ENCODE measurements at regions not wholly inside any gene's neighbourhood (a gene's known extent, or its start where the extent isn't known, plus 50 kb on each side); places are given as distances from the start of the nearest gene placed in this dataset.
A peak's percentile ranks its signal among the peaks of the same experiment; 100 is the strongest.
"Not testable (repeated sequence)": the region's sequence is repeated elsewhere in the genome, so short reads cannot be mapped to it uniquely, and the experiment has no call there.

GRCh38 chr5:66425842-66426241 is 170.4 kb upstream of the MAST4 start:
- DNase-seq = no peak

- DNase-seq = no peak
Observed at GRCh38 chr5:66426259-66427138, 169.7 kb upstream of the MAST4 start.

GRCh38 chr5:66427139-66427442 is 169.1 kb upstream of the MAST4 start:
- no peak for DNase-seq

GRCh38 chr5:66436721-66437120 is 159.5 kb upstream of the MAST4 start:
- no peak for DNase-seq

- no peak for DNase-seq
Observed at GRCh38 chr5:66438087-66438486, 158.1 kb upstream of the MAST4 start.

- DNase-seq = no peak
Observed at GRCh38 chr5:66438696-66439095, 157.5 kb upstream of the MAST4 start.

GRCh38 chr5:66440202-66440680 is 156.0 kb upstream of the MAST4 start:
- DNase-seq = peak; percentile 62

- DNase-seq = no peak
Observed at GRCh38 chr5:66441351-66441750, 154.8 kb upstream of the MAST4 start.

GRCh38 chr5:66442951-66443445 is 153.2 kb upstream of the MAST4 start:
- no peak for DNase-seq

- no peak for DNase-seq
Observed at GRCh38 chr5:66443462-66444130, 152.6 kb upstream of the MAST4 start.

- DNase-seq = not testable (repeated sequence)
Observed at GRCh38 chr5:66448070-66448469, 148.1 kb upstream of the MAST4 start.

- DNase-seq = no peak
Observed at GRCh38 chr5:66450237-66450636, 146.0 kb upstream of the MAST4 start.

GRCh38 chr5:66450988-66451387 is 145.2 kb upstream of the MAST4 start:
- DNase-seq = no peak

- no peak for DNase-seq
Observed at GRCh38 chr5:66452109-66452508, 144.1 kb upstream of the MAST4 start.

GRCh38 chr5:66454186-66455078 is 141.8 kb upstream of the MAST4 start:
- DNase-seq = no peak

GRCh38 chr5:66459728-66460127 is 136.5 kb upstream of the MAST4 start:
- DNase-seq = no peak

- DNase-seq = no peak
Observed at GRCh38 chr5:66467564-66467963, 128.6 kb upstream of the MAST4 start.

GRCh38 chr5:66469684-66470083 is 126.5 kb upstream of the MAST4 start:
- no peak for DNase-seq

GRCh38 chr5:66472010-66472409 is 124.2 kb upstream of the MAST4 start:
- no peak for DNase-seq

- no peak for DNase-seq
Observed at GRCh38 chr5:66475731-66476130, 120.5 kb upstream of the MAST4 start.

GRCh38 chr5:66477596-66477995 is 118.6 kb upstream of the MAST4 start:
- DNase-seq = no peak

GRCh38 chr5:66494437-66494836 is 101.8 kb upstream of the MAST4 start:
- no peak for DNase-seq

- no peak for DNase-seq
Observed at GRCh38 chr5:66498791-66499207, 97.4 kb upstream of the MAST4 start.
